HG03565 (cell line): ENCODE measurements at regions not wholly inside any gene's neighbourhood (a gene's known extent, or its start where the extent isn't known, plus 50 kb on each side); places are given as distances from the start of the nearest gene placed in this dataset.
"Not testable (repeated sequence)": the region's sequence is repeated elsewhere in the genome, so short reads cannot be mapped to it uniquely, and the experiment has no call there.

Experiments
- ATAC-seq: cut with Tn5 transposase; IDR thresholded peaks from one replicate; pipeline ENCODE4 v1.9.1; 2021; ENCODE audit warnings: mild to moderate bottlenecking, moderate library complexity; ENCODE audit not compliant: unreplicated experiment

GRCh38 chr14:101616202-101616601 lies 54.9 kb downstream of the DIO3 start:
- no peak for ATAC-seq

GRCh38 chr14:101619484-101619883 lies 58.2 kb downstream of the DIO3 start:
- ATAC-seq = no peak

GRCh38 chr14:101620031-101620788 lies 58.9 kb downstream of the DIO3 start:
- ATAC-seq = no peak

GRCh38 chr14:101620821-101621785 lies 59.8 kb downstream of the DIO3 start:
- ATAC-seq = no peak

- no peak for ATAC-seq
Observed at GRCh38 chr14:101622251-101623076, 61.2 kb downstream of the DIO3 start.

- no peak for ATAC-seq
Observed at GRCh38 chr14:101623077-101623372, 61.7 kb downstream of the DIO3 start.

- ATAC-seq = no peak
Observed at GRCh38 chr14:101623685-101624444, 62.6 kb downstream of the DIO3 start.

GRCh38 chr14:101624536-101624935 lies 63.2 kb downstream of the DIO3 start:
- ATAC-seq = no peak

GRCh38 chr14:101625336-101626097 lies 64.2 kb downstream of the DIO3 start:
- ATAC-seq = no peak

- no peak for ATAC-seq
Observed at GRCh38 chr14:101626331-101626730, 65.0 kb downstream of the DIO3 start.

GRCh38 chr14:101627915-101628262 lies 66.6 kb downstream of the DIO3 start:
- no peak for ATAC-seq

- ATAC-seq = peak; percentile 56
Observed at GRCh38 chr14:101628471-101628966, 67.2 kb downstream of the DIO3 start.

GRCh38 chr14:101628975-101629374 lies 67.7 kb downstream of the DIO3 start:
- ATAC-seq = no peak

GRCh38 chr14:101630056-101630965 lies 69.0 kb downstream of the DIO3 start:
- no peak for ATAC-seq

GRCh38 chr14:101631199-101631598 lies 69.9 kb downstream of the DIO3 start:
- no peak for ATAC-seq

- not testable (repeated sequence) for ATAC-seq
Observed at GRCh38 chr14:101631970-101632369, 70.7 kb downstream of the DIO3 start.

- ATAC-seq = no peak
Observed at GRCh38 chr14:101632520-101632919, 71.2 kb downstream of the DIO3 start.

GRCh38 chr14:101633276-101633675 lies 72.0 kb downstream of the DIO3 start:
- no peak for ATAC-seq
